ENCODE measurements at regions not wholly inside any gene's neighbourhood (a gene's known extent, or its start where the extent isn't known, plus 50 kb on each side); places are given as distances from the start of the nearest gene placed in this dataset.

DNA sequence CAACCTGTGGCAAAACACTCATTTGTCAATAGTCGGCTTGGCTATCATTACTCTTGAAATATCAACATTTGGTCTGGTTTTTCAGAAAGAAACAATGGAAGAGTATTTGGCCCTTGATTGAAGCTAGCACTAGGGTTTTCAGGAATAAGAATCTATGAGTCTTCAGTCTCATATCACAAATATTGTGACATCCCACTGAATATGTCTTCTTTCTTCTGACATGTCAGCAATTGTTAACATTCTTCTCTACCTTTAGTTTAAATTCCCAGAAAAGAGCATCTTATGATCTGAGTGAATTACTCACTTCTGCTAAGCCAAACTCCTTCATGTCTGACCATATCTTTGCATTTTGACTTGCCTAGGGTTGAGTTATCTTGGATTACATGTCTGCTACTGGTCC lies 435.2 kb upstream of the SEMA3D start:
- TF ChIP-seq, protein P1, sequence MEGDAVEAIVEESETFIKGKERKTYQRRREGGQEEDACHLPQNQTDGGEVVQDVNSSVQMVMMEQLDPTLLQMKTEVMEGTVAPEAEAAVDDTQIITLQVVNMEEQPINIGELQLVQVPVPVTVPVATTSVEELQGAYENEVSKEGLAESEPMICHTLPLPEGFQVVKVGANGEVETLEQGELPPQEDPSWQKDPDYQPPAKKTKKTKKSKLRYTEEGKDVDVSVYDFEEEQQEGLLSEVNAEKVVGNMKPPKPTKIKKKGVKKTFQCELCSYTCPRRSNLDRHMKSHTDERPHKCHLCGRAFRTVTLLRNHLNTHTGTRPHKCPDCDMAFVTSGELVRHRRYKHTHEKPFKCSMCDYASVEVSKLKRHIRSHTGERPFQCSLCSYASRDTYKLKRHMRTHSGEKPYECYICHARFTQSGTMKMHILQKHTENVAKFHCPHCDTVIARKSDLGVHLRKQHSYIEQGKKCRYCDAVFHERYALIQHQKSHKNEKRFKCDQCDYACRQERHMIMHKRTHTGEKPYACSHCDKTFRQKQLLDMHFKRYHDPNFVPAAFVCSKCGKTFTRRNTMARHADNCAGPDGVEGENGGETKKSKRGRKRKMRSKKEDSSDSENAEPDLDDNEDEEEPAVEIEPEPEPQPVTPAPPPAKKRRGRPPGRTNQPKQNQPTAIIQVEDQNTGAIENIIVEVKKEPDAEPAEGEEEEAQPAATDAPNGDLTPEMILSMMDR (IDR thresholded peaks at IDR 0.05; ENCODE audit: low read depth, low read length): no peak
- H3K4me3 ChIP-seq (replicated peaks in 1 of 2; ENCODE audit: low read depth in 2 of 2, low read length in 2 of 2): no peak overlapping the region
- DNase-seq (ENCODE audit: low read depth in 2 of 2): no peak

DNA sequence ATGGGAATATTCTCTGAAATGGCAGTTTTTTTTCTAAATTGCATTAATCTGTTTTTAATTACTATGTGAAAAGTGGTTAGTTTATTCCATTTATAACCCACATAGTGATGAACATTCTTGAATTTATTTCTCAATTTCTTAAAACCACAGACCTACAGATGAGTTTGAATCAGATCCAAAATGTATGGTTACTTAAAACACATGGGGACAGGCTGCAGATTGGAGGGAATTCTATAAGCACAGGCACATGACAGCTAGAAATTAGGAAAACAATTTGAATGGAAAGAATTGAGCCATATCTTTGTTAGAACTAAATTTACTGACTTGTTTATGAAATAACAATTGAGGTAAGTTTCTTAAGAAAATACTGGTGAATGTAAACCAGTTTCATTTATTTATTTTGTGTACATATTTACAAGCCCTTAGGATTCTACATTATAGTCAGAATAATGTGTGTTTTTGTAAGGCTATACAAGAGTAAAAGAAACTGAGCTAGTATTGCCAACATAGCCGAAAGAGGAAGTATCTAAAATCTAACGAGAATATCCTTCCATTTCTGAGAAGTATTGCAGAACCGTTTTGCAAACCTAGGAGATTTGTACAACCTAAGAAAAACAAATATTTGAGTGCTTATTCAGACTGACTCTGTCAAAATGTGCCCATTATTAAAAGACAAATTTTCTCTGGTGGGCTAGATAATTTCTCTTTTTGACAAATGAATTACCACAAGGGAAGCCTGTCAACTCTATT lies 434.3 kb upstream of the SEMA3D start:
- no peak for DNase-seq (ENCODE audit: low read depth in 2 of 2)
- no peak overlapping the region for H3K4me3 ChIP-seq (replicated peaks in 1 of 2; ENCODE audit: low read depth in 2 of 2, low read length in 2 of 2)
- TF ChIP-seq, protein P1 (IDR thresholded peaks at IDR 0.05; ENCODE audit: low read depth, low read length): no peak

DNA sequence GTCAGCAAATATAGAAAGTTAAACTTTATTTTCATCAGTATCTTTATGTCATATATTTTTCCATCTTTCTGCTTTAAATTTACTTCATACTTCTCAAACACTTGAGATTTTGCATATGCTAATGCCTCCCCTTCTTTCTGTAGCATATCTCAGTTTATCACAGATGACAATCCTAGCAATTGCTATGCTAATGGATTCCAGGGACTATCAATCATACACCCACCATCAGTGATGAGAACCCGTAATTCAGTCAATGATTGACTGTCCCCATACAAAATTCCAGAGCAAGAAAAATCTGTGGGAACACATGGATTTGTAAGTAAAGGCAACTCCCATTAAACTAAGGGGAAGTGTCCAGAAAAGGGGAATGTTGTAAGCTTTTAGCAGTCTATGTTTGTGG lies 432.4 kb upstream of the SEMA3D start:
- DNase-seq (ENCODE audit: low read depth in 2 of 2): no peak
- TF ChIP-seq, protein P1 (IDR thresholded peaks at IDR 0.05; ENCODE audit: low read depth, low read length): no peak
- no peak overlapping the region for H3K4me3 ChIP-seq (replicated peaks in 1 of 2; ENCODE audit: low read depth in 2 of 2, low read length in 2 of 2)

DNA sequence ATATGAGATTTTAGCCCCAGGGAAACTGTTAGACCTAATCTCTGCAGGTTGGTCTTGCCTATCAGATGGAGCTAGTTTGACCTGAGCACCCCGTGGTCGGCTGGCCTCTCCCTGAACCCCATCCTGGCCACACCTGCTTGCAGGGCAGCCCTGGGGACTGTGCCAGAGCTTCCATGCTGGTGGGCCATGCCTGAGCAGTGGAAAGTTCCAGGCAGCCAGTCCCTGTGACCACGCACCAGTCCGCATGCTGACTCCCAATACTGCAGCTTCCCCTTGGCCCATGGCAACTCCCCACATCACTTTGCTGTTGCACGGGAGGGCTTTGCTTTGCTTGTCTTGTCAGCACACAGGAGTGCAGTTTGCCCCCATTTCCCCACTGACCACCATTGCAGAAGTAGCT lies 427.8 kb upstream of the SEMA3D start:
- TF ChIP-seq, protein P1 (IDR thresholded peaks at IDR 0.05; ENCODE audit: low read depth, low read length): no peak
- no peak for DNase-seq (ENCODE audit: low read depth in 2 of 2)
- no peak overlapping the region for H3K4me3 ChIP-seq (replicated peaks in 1 of 2; ENCODE audit: low read depth in 2 of 2, low read length in 2 of 2)

DNA sequence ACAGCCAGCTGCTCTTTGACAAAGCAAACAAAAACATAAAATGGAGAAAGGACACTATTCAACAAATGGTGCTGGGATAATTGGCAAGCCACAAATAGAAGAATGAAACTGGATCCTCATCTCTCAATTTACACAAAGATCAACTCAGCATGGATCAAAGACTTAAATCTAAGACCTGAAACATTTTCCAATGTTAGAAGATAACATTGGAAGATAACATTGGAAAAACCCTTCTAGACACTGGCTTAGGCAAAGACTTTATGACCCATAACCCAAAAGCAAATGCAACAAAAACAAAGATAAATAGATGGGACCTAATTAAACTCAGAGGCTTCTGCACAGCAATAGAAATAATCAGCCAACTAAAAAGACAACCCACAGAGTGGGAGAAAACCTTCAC lies 425.7 kb upstream of the SEMA3D start:
- DNase-seq (ENCODE audit: low read depth in 2 of 2): no peak
- no peak overlapping the region for H3K4me3 ChIP-seq (replicated peaks in 1 of 2; ENCODE audit: low read depth in 2 of 2, low read length in 2 of 2)

DNA sequence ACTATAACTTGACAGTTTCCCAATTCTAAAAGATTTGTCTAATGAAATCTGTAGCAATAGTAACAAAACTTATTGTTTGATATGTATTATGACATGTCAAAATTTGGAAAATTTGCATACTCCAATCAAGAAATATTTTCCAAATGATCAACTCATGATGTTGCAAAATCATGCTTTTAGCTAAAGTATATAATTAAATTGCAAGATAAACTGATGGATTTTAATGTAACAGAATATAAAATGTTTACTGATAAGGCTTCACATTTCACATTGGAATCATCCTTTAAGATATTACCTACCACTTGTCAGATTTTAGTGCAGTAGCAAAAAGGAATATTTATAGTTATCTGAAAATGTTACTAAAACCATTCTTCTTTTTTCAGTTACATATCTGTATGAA lies 421.9 kb upstream of the SEMA3D start:
- no peak for DNase-seq (ENCODE audit: low read depth in 2 of 2)
- TF ChIP-seq, protein P1 (IDR thresholded peaks at IDR 0.05; ENCODE audit: low read depth, low read length): no peak
- H3K4me3 ChIP-seq (replicated peaks in 1 of 2; ENCODE audit: low read depth in 2 of 2, low read length in 2 of 2): no peak overlapping the region

More for the DNA sequence above, 425.7 kb upstream of the SEMA3D start:
- TF ChIP-seq, protein P1 (IDR thresholded peaks at IDR 0.05; ENCODE audit: low read depth, low read length): no peak

- peak; percentile 3 to 19 for DNase-seq (ENCODE audit: low read depth in 2 of 2)
- TF ChIP-seq, protein P1 (IDR thresholded peaks at IDR 0.05; ENCODE audit: low read depth, low read length): no peak
- no peak overlapping the region for H3K4me3 ChIP-seq (replicated peaks in 1 of 2; ENCODE audit: low read depth in 2 of 2, low read length in 2 of 2)
Observed at GRCh38 chr7:85602196-85602595, 415.3 kb upstream of the SEMA3D start.

Data from cardiac fibroblast (primary cell).